K562 (cell line): ENCODE measurements at regions not wholly inside any gene's neighbourhood (a gene's known extent, or its start where the extent isn't known, plus 50 kb on each side); places are given as distances from the start of the nearest gene placed in this dataset.

ENCODE experiments used
- ATAC-seq: fragments of 200-7000 bp; cut with Tn5 transposase; 3 replicates; pipeline ENCODE4 v1.9.1; 2020; ENCODE audit warnings: moderate library complexity
- BruUV-seq: library from RNA; stranded (reverse); fragments of 400-500 nt; replicated peaks from 2 replicates; lab custom pipeline; 2021; lab: Mats Ljungman, UMichigan
- CTCF ChIA-PET: fragments of 300-600 bp; formaldehyde crosslinking; extraction: SDS; loops from one replicate; lab custom pipeline; 2021; ENCODE audit warnings: low intra/inter-chr PET ratio; lab: Yijun Ruan, JAX
- POLR2A ChIA-PET: fragments of 300-600, 350-650 bp; sonication (Branson Sonifier 250); formaldehyde crosslinking; extraction: SDS; loops from one replicate; lab custom pipeline; 2021; ENCODE audit warnings: antibody characterized with exemption, inconsistent platforms; lab: Yijun Ruan, JAX
- DNase-seq, 4 experiments: peaks; one replicate each; pipeline versions ENCODE4 v3.0.0 to v3.0.0-alpha.2; 2011 to 2018; ENCODE audit warnings: low spot score in 3 of 4, mixed read lengths in 3 of 4; ENCODE audit errors: extremely low read depth in 1 of 4
- FAIRE-seq: peaks from 2 replicates; lab custom pipeline; 2011; peaks lifted over from hg19 to GRCh38; lab: Jason Lieb, UNC
- H2AFZ ChIP-seq: 2 replicates; pipeline ENCODE4 v1.6.0; 2011; ENCODE audit warnings: low read depth, low read length, control low read depth, inconsistent platforms
- H3K27ac ChIP-seq: fragments of 200-600 bp; 3 replicates; pipeline ENCODE4 v1.8.0; 2011; ENCODE audit warnings: low read depth, mild to moderate bottlenecking, control low read depth, inconsistent platforms, low read length, moderate library complexity, mixed read lengths; ENCODE audit errors: extremely low read depth
- H3K27me3 ChIP-seq, 2 experiments: fragments of 300-600 bp in 1 of 2; 2 replicates in 1 of 2; 3 replicates in 1 of 2; pipeline versions ENCODE4 v1.6.0 to v1.8.0; 2011; ENCODE audit warnings: inconsistent platforms in 2 of 2, low read length in 2 of 2, mild to moderate bottlenecking in 1 of 2, mixed read lengths in 1 of 2, moderate library complexity in 1 of 2; ENCODE audit not compliant: control insufficient read depth in 2 of 2, insufficient read depth in 2 of 2
- H3K36me3 ChIP-seq: fragments of 300-600 bp; 3 replicates; pipeline ENCODE4 v1.8.0; 2011; ENCODE audit warnings: mild to moderate bottlenecking, low read length, inconsistent platforms; ENCODE audit not compliant: control insufficient read depth, insufficient read depth
- H3K4me1 ChIP-seq, 2 experiments: fragments of 200-600 bp in 1 of 2; replicated peaks in 1 of 2; 2 replicates in 1 of 2; 3 replicates in 1 of 2; pipeline versions ENCODE4 v1.5.1 to v1.8.0; 2011; ENCODE audit warnings: inconsistent platforms in 2 of 2, low read length in 2 of 2, mild to moderate bottlenecking in 1 of 2, mixed read lengths in 1 of 2, moderate library complexity in 1 of 2; ENCODE audit not compliant: control insufficient read depth in 2 of 2, insufficient read depth in 2 of 2
- H3K4me2 ChIP-seq: 2 replicates; pipeline ENCODE4 v1.6.1; 2011; ENCODE audit warnings: low read length, control low read depth, inconsistent platforms, mixed read lengths; ENCODE audit not compliant: insufficient read depth
- H3K4me3 ChIP-seq: fragments of 200-600 bp; sonication (generic), shearing (Covaris generic); 2 replicates; pipeline ENCODE4 v1.5.1; 2016; ENCODE audit warnings: control low read depth, inconsistent platforms
- H3K79me2 ChIP-seq: fragments of 200-600 bp; 3 replicates; pipeline ENCODE4 v1.8.0; 2011; ENCODE audit warnings: low read length, inconsistent platforms; ENCODE audit not compliant: control insufficient read depth, insufficient read depth
- H3K9ac ChIP-seq, 2 experiments: 2 replicates each; pipeline versions ENCODE4 v1.6.0 to v1.6.1; 2011; ENCODE audit warnings: low read depth in 2 of 2, low read length in 2 of 2, control low read depth in 1 of 2, inconsistent platforms in 1 of 2, mild to moderate bottlenecking in 1 of 2, mixed read lengths in 1 of 2; ENCODE audit not compliant: insufficient read depth in 1 of 2
- H3K9me1 ChIP-seq: one replicate; pipeline ENCODE4 v1.6.0; 2011; ENCODE audit warnings: inconsistent platforms, mild to moderate bottlenecking, low read length, moderate library complexity; ENCODE audit not compliant: control insufficient read depth, insufficient read depth
- H3K9me3 ChIP-seq: replicated peaks from 2 replicates; pipeline ENCODE4 v1.5.1; 2011; ENCODE audit warnings: low read depth, low read length, inconsistent platforms; ENCODE audit not compliant: control insufficient read depth, insufficient read depth
- H4K20me1 ChIP-seq: replicated peaks from 2 replicates; pipeline ENCODE4 v1.6.1; 2011; ENCODE audit warnings: low read length, inconsistent platforms, mixed read lengths; ENCODE audit not compliant: control insufficient read depth, insufficient read depth
- ASH1L ChIP-seq: fragments of 450-650 bp; IDR thresholded peaks from 2 replicates; pipeline ENCODE4 v1.6.1; 2018; ENCODE audit warnings: borderline replicate concordance, mild to moderate bottlenecking, low read depth; ENCODE audit not compliant: partially characterized antibody
- BMI1 ChIP-seq: fragments of 150-350 bp; IDR thresholded peaks from 2 replicates; pipeline ENCODE4 v1.6.1; 2014; ENCODE audit warnings: low read length
- FOS ChIP-seq: IDR thresholded peaks from 3 replicates; pipeline ENCODE4 v1.6.1; 2011; ENCODE audit not compliant: insufficient read length; ENCODE audit errors: extremely low read depth
- HDAC6 ChIP-seq: IDR thresholded peaks from 2 replicates; pipeline ENCODE4 v1.6.1; 2012; ENCODE audit warnings: low read depth, mild to moderate bottlenecking, control low read depth, inconsistent platforms, low read length, moderate library complexity
- HDGF ChIP-seq: fragments of 450-650 bp; IDR thresholded peaks from 2 replicates; pipeline ENCODE4 v1.6.1; 2016
- NELFE ChIP-seq: IDR thresholded peaks from 2 replicates; pipeline ENCODE4 v1.6.1; 2011; ENCODE audit warnings: mild to moderate bottlenecking; ENCODE audit not compliant: insufficient read depth, insufficient read length
- STAT5B ChIP-seq: fragments of 250-450 bp; sonication (Bioruptor Pico); IDR thresholded peaks from 2 replicates; pipeline ENCODE4 v1.8.0; 2021; ENCODE audit warnings: mild to moderate bottlenecking, inconsistent platforms
- ZFPM2 ChIP-seq: fragments of 250-450 bp; sonication (Bioruptor Pico); IDR thresholded peaks from 2 replicates; pipeline ENCODE4 v1.5.1; 2022; ENCODE audit warnings: mild to moderate bottlenecking
- ZNF146 ChIP-seq: IDR thresholded peaks from one replicate; pipeline ENCODE4 v1.6.1; 2018; ENCODE audit warnings: missing compliant biosample characterization; ENCODE audit not compliant: unreplicated experiment
- ZNF280B ChIP-seq: fragments of 250-450 bp; sonication (Bioruptor Pico); IDR thresholded peaks from 2 replicates; pipeline ENCODE4 v1.5.1; 2021; ENCODE audit warnings: mild to moderate bottlenecking
- ZNF764 ChIP-seq: fragments of 250-450 bp; sonication (Bioruptor Pico); IDR thresholded peaks from 2 replicates; pipeline ENCODE4 v1.4.0; 2020; ENCODE audit warnings: low read depth, mild to moderate bottlenecking, moderate library complexity
- ZSCAN29 ChIP-seq: fragments of 450-650 bp; IDR thresholded peaks from 2 replicates; pipeline ENCODE4 v1.6.1; 2017
- WGBS: fragments of 100-300 bp; shearing (Covaris generic); methylation state at CpG from one replicate; pipeline ENCODE4 v1.1.6; 2016; ENCODE audit warnings: low coverage, mixed read lengths; ENCODE audit not compliant: insufficient coverage; ENCODE audit errors: missing lambda C conversion rate; 5-methylcytosine and 5-hydroxymethylcytosine counted together
- in situ Hi-C: fragments of 300-500 bp; cut with MboI; formaldehyde crosslinking; loops from 4 replicates; pipeline ENCODE4 v1.15.0; 2018; ENCODE audit warnings: inconsistent platforms, mixed read lengths
- intact Hi-C: fragments of 100-400 bp; cut with micrococcal nuclease; formaldehyde crosslinking; loops from 2 replicates; pipeline ENCODE4 v1.14.2; 2022

GRCh38 chr2:17223211-17223610, 295.0 kb downstream of the RAD51AP2 start (continued):
- TF ChIP-seq ZNF280B (no peak), HDAC6 (no peak), ASH1L (no peak)
- TF ChIP-seq, all 486 proteins: peak for 0

DNA sequence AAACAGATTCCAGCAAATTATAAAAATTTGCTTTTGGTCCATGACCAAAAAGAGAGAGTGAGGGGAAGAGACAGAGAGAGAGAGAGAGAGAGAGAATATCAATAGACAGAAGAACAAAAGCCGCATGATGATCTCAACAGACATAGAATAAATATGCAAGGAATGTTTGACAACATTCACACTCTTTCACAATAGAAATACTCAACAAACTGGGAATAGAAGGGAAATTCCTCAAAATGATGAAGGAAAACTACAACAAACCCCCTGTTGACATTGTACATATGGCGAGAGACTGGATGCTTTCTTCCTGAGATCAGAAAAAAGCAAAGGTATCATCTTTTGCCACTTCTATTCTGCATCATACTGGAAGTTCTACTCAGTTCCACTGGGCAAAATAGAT, 309.7 kb downstream of the RAD51AP2 start:
- H3K9me3 ChIP-seq: no peaks in the 10 kb centered on the region
- BruUV-seq: no TSS peak
- TF ChIP-seq ZNF146 (CRISPR knock-in tag) (no peak), STAT5B (CRISPR knock-in tag) (no peak), ZFPM2 (CRISPR knock-in tag) (no peak), FOS (no peak), NELFE (no peak), HDGF (no peak), ZSCAN29 (no peak), BMI1 (no peak), ZNF764 (CRISPR knock-in tag) (no peak)
- CTCF ChIA-PET: no interaction called here
- no peak overlapping the region for H3K9ac ChIP-seq
- H4K20me1 ChIP-seq: no peaks in the 10 kb centered on the region
- no peaks in the 10 kb centered on the region for H3K4me1 ChIP-seq
- FAIRE-seq (no peak), ATAC-seq (no peak), DNase-seq (no peak)
- H2AFZ ChIP-seq: no peak overlapping the region
- in situ Hi-C loops: no loop called here
- no peaks in the 10 kb centered on the region for H3K79me2 ChIP-seq
- H3K36me3 ChIP-seq: no peaks in the 10 kb centered on the region
- intact Hi-C loops: no loop called here
- no peak overlapping the region for H3K4me2 ChIP-seq
- no peaks in the 10 kb centered on the region for H3K9me1 ChIP-seq
- POLR2A ChIA-PET: no interaction called here
- H3K27me3 ChIP-seq: no peaks in the 10 kb centered on the region
- H3K4me3 ChIP-seq: no peak overlapping the region
- H3K27ac ChIP-seq: no peak overlapping the region
- WGBS: 0% methylated on average over 2 of the region's 2 CpGs
